GM19372 (cell line): ENCODE measurements at regions not wholly inside any gene's neighbourhood (a gene's known extent, or its start where the extent isn't known, plus 50 kb on each side); places are given as distances from the start of the nearest gene placed in this dataset.

Experiments
- ATAC-seq: cut with Tn5 transposase; IDR thresholded peaks from one replicate; pipeline ENCODE4 v1.9.1; 2021; ENCODE audit warnings: mild to moderate bottlenecking, low read depth, moderate library complexity; ENCODE audit not compliant: unreplicated experiment

DNA sequence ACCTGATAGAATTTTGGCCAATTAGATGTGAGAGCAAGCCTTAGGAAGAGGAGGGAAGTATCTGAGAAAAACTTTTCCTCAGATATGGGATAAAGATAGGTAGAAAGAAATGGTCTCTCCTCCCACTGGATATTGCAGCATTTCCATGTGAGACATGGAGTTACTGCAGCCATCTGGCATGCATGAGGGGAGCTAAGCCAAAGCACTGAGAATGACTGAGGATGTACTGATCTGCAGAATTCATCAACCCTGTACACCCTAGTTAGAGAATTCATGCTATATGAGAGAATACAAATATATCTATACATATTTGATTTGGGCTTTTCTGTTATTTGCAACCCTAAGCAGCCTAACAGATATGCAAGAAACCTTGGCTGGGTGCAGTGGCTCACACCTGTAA, 52.5 kb upstream of the RPL34 start:
- ATAC-seq, result no peak

DNA sequence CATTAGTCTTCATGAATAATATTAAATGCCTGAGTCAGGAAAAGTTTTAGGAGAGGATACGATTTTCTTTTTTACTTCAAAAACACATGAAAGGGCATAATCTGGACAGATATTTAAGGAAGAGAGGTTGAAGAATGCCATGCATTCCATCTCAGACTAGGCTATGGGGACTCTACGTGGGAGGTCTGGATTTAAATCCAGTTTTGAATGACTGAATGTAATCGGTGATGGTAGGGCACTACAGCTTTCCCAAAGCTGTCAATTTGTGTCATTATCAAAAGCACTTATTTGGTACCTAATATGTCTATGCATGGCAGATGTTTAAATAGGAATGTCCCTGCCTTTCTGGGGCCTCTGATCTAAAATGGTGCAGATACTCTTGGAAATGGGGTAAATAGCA, 59.3 kb upstream of the RPL34 start:
- ATAC-seq, result no peak

DNA sequence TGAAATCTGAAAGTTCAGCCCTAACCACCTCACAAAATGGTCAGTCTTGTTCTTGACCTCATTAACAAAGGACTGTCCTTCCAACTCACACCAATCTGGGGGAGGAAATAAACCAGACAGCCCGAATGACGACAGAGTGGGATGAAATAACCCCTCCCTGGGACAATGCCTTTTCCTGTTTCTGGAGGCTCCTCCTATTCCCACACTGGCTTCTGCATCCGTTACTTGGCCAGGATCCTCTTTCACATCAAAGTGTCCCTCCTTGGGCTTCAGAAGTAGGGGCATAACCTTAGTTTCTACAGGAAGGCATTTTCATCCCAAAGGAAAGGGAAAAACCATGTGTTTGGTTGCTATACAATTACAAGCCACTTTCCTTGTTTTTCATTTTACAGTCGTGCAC, 59.8 kb upstream of the RPL34 start:
- ATAC-seq, result no peak

DNA sequence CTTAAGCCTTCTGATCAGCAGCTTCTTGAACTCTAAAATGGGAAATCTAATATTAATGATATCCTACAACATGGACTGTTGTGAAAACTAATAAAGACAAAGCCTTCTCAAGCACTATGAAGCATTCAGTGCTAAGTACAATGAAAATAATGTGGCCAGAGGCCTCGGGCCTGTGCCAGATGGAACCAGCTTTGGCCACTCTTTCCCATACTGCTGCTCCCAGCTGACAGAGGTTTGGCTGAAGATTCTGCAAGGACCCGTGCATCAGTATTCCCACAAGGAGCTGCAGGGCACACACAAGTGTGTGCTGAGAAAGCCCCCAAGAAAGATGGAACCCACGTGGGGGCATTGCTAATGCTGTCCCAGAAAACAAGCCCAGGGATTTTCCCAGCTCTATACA, 60.5 kb upstream of the RPL34 start:
- no peak for ATAC-seq

DNA sequence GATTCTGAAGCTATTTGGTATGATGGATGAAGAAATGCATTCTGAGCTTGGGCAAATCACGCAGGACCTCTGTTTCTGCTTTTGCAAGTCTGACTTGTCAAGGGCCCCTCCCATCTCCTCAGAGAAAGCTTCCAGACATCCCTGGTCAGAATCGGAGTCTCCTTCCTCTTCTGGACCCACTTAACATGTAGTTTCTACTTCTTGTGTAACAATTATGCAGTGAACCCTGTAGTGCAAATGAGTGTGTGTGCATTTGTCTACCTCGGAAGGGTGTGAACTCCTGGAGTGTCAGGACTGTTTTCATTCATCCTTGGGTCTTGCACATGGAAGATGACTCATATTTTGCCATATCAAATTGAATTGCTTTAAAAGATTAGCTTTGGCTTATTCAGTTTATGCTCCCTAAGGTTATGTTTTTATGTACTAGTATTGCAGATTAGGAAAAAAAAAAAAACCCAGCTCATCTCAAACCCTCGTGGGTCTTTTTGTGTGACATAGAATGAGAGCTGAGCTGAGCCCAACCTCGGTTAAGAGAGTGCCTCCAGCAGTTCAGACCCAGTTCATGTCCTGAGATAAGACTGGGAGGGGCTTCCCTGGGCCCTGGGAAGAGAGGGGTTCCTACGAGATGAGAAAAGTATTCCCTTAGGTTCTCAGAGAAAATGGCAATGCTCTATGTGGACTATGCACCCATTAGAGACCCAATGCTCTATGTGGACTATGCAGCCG, 61.1 kb upstream of the RPL34 start:
- ATAC-seq, result no peak

DNA sequence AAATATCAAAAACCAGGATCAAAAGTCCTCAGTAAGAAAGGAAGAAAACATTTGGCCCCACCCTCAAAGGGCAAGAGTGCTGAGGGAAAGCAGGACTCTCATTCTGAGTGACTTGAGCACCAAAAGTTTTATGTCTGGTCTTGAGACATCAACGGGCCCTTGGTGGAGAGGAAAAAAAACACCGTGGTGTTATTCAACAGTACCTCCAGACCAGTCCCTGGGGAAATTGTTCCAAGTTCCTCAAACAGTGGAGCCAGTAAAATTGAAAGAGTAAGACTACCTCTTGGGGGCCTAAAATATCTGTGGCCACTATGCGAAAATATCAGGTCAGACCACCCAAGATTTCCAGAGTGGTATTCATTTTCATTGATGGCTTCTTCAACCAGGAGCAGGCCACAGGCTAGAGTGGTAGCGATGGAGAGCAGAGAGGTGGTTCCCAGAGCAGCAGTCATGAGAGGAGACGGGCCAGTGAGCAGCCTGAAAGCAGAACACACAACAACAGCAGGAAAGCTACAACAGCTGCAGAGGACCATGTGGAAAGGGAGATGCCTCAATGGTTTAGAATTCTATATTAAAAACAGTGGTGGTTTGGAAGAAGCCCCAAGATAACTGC, 63.7 kb upstream of the RPL34 start:
- no peak for ATAC-seq

DNA sequence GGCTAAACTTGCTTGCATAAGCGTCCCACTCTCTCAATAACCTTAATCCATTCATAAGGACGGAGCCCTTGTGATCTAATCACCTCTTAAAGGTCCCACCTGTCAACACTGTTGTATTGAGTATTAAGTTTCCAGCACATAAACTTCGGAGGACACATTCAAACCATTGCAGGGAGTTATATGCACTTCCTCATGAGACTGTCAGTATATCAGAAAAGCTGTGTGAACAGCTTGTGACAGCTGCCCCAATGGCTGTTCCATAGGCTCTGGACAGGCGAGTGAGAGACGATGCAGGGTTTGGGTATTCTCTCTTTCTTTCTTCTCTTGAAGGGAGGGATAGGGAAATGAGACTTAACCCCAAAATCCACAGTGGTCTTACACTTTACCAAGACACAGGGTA, 64.2 kb upstream of the RPL34 start:
- ATAC-seq, result no peak

DNA sequence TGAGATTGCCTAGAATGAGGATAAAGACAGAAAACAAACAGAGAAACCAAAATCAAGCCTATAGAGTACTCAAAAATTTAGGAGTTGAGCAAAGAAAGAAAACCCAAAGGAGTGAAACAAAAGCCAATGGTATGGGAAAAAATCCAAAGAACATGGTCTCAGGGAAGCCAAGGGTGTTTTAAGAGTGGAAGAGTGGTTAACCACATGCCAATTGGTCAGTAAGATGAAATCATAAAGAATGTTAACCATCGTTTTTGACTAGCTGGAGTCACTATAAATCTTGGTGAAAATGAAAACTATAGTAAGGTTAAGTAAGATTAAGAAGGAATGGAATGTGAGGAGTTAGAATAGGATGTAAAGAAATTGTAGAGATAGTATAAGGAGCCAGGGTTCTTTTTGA, 64.7 kb upstream of the RPL34 start:
- ATAC-seq, result no peak

DNA sequence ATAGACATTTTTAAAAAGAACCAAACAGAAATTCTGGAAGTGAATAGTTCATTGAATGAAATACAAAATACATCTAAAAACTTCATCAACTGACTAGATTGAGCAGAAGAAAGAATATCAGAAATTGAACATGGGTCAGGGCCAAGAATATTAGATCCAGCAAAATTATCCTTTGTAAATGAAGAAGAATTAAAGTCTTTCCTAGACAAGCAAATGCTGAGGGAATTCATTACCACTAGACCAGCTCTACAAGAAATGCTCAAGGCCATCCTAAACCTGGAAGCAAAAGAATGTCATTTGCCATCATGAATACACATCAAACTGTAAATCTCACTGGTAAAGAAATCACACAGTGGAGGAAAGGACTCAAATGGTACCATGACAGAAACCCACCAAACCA, 72.7 kb upstream of the RPL34 start:
- no peak for ATAC-seq

DNA sequence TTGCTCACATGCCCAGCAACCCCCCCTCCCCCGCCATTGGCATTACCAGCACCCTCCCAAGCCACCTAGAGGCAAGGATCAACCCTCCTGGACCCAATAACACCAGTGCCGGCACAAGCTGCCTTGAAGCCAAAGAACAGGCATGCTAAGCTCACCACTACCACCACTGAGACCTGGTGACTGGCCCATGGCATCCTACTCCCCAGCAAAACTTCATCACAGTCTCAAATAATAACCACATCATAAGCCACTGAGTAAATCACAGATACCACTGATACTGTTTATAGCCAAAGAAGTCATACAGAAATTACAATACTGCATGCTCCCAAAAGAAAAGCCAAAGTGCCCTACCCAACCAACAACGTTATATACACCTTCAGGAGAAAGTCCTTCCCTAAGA, 73.6 kb upstream of the RPL34 start:
- no peak for ATAC-seq

DNA sequence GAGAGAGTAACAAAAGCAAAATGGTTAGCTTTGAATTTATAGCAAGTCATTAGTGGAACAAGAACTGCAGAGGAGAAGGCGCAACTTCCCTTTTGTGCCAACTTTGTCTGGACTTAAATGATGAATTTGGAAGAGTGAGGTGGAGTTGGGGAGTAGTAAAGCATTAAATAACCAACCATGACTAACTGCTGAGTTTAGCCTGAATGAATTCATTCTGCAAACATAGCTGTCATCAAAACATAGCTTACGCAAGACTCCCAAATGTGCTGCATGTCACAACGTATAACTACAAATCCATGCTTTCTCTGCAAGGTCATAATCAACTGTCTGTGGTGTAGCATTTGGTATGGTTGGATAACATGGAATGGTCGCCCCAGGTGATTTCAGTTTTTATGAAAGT, 75.9 kb upstream of the RPL34 start:
- ATAC-seq, result no peak

DNA sequence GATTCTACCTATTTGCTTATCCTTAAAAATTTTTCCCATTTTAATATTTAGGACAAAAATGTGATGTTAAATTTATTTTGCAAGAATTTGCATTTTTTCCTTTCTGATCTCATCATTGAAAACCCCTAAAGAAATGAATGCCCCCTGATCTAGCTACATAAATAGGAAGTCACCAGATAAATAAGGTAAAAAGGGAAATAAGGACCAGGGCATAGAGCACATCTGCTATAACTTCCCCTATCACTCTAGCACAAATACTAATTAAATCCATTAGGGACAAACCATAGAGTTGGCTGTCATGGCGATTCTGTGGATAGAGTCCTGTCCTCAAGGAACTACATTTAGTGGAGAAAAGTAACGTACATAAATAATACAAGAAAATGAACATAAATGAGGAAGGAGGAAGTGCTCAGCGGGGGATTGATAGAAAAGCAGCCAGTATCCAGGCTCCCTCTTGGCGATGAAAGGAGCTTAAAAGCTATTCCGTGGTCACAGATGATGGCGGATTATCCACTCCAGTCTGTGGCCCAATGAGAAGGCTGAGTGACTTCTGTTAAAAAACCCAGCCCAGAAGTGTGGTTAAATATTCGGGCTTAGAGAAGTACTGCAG, 76.9 kb upstream of the RPL34 start:
- no peak for ATAC-seq

DNA sequence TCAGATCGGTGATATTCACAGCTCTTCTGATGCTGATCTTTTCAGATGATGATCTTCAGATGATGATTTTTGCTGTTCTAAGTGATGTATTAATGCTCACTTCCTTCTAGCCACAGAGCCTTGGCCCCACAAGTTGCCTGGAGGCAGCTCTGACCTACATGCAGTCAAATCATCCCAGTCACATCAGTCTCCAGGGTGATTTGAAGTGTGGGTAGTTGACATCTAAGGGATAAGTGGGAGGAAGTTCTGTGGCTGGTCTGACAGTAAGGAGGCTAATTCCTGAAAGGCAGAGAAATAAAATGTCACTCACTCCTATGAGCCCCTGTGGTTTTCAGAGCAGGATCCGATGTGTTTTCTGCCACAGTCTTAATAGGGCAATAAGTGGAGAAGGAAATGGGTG, 79.8 kb upstream of the RPL34 start:
- peak; percentile 67 for ATAC-seq

DNA sequence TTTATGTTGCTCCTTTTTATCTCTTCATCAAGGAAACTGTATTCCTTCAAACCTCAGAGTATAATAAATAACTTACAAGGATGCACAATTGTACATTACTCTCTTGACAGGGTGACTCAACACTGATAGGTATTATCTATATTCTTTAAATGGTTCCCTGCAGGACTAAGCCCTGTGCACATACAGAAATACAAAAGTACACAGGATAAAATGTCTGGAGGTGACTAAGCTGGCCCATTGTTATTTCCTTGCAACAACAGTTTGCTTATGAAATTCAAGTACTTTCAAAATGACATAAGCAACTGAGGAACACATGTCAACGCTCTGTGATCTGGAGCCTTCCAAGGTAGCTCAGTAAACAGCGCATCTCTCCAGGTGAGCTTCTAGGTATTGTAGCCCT, 83.8 kb upstream of the RPL34 start:
- no peak for ATAC-seq

DNA sequence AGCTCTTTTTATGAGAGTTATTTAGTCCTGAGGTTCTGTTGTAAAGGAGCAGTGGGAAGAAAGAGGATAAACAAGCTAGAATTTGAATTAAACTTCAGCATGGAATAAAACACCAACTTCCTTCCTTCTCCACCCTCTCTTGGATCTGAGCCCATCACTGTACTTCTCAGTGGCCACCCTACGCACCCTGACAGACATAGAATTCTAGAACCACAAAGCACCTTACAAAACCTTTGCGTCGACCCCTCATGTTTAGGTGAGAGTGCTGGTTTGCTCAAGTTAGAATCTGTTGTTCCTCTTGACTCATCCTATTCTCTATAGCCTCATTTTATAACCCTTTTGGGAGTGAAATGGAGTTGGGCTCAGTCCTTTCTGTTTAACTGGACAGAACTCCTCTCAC, 84.6 kb upstream of the RPL34 start:
- ATAC-seq, result no peak

DNA sequence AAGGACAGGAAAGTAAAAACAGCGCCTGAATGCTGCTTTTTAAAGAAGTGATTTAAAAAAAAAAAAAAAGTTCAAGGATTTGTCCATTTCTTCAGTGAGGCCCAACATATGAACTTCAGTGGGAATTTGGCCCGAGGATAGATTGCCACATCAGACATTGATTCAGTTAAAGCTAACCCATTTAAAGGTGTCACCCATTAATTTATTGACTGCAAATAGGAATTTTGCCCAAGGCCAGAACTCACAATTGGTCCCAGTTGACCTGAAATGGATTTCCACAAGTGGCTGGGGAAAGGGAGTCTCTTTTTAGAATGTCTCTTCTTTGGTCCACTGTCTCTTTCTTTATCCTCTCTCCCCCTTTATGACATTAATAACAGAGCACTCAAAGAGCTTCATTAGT, 86.5 kb upstream of the RPL34 start:
- ATAC-seq, result no peak

DNA sequence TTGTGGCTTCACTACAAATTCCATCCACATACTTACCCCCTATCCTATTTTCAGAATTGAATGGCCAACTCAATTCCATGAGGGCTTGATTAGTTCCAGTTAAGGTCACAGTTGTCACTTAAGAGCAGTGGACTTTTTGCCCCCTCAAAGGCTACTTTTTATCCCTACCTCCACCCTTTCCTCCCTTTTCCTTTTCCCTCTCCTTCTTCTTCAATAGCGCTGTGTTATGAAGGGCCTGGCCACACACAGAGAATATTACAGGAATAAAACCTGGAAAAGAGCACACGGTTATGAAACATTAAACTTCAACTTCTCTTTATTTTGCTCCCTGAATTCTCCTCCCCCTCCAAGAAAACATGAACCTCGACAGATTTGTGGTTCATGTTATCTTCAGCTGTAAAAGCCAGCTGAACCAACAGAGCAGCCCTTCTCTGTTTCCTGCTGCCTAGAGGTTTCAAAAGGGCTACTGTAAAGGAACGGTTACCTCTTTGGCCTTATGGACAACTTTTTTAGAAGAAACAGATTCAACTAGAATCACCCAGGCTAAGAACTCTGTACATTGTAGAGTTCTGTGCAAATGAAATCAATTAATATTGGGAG, 87.0 kb upstream of the RPL34 start:
- no peak for ATAC-seq

DNA sequence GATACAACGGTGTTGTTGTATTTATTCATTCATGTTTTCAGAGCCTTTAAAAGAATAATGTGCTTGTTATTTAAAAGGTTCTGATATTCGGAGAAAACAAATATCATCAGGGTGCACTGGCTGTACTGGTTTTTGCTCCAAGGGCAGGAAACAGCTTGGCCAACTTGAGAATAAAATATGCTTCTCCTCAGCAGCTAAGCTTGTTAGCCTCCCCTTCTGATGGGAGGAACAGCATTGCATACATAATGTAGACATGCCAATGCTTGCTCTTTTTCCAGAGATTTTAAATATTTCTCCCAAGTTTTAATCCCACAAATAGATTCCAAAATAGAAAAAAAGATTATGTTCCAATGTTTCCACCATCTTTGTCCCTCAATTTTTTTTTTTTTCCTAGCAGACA, 87.6 kb upstream of the RPL34 start:
- ATAC-seq, result no peak

DNA sequence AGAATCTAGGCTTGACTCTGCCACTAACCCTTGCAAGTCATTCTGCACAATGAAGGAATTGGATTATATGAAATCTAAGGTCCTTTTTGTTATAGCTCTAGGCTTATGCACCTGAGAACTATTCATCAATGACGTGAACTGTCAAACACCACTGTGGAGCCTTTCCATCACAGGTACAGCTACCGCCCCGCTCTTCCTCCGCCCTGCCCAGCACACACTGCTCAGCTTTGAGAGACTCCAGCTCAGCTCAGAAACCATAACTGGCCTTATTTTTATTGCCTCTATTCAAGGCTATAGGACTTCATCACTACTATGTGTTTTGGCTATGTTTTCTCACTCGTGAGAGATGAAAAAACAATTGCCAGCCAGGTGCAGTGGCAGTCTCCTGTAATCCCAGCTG, 88.2 kb upstream of the RPL34 start:
- no peak for ATAC-seq

DNA sequence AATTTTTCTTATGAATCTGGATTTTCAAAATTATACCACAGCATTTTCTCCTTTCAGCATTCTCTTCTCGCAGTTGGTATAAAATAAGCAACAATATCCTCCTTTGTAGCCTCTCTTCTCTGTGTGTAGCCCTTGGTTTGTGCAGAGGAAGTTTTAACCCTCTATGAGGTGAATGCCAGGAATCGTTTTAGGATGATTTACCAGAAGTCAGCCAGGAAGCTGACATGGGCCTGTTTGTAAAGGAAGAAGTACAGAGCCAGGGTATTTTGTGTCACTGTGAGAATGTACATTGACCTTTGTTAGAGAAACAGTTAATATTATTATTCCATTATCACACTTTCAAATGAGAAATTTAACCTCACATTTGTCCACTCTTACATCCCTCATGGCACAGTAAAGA, 88.9 kb upstream of the RPL34 start:
- ATAC-seq, result no peak

DNA sequence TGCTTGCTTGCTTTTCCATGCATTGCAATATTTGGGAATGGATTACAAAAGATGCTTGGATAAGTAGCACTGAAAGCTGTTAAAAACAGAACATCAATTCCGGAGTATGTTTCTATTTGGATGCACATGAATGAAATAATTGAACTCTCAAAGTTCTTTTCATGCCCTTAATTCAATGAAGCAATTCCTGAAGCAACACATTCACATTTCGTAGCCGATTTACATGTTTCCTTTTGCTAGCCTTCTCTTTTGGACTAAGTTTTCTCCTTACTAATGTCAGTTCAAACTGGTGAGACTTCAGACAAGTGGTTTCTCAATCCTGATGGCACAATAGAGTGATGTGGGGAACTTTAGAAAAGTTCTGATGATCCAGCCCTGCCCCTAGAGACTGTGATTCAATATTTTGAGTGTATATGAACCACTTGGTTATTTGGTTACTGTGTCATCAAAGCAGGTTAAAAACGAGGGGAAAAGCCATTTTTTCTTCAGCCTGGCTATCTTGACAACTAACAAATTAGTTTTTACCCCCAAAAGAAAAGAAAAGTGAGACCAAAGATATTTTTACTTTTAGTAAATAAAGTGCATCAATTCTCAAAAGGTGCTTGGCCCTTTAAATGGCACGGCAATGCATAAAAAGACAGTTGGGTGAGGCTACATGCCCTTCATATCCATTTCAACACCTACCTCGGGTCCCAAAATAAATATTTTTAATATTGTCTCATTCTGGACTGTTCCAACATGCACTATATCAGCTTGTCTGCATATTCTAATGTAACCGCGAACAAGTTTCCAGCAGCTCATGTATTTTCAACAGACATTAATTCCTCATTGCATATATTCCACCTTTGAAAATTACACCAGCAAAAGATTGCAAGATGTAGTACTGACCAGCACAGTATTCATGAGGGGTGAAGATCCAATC, 90.1 kb upstream of the RPL34 start:
- no peak for ATAC-seq
